COLO829 (cell line): ENCODE measurements at regions not wholly inside any gene's neighbourhood (a gene's known extent, or its start where the extent isn't known, plus 50 kb on each side); places are given as distances from the start of the nearest gene placed in this dataset.

Experiments
- DNase-seq: peaks from one replicate; pipeline ENCODE4 v3.0.0; 2012; ENCODE audit warnings: low spot score

GRCh38 chr1:234989019-234989418 is 139.6 kb downstream of the TOMM20 start:
- no peak for DNase-seq

GRCh38 chr1:234988536-234988935 is 140.1 kb downstream of the TOMM20 start:
- no peak for DNase-seq

DNA sequence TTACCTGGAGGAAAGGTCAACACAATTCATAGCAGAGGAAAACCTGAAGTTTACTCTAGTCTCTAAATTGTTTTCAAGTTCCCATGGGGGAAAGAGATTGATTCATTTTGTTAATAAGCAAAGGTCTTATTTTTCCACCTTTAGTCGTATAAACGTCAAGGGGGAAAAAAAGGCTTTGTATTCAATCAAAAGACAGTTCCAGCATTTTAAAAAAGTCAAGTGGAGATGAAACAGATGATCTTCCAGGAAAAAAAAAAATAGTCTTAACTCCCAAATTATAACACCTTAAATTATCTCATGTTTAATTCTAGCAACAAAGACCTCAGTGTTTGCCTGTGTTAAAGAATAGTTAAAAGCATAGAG is 140.5 kb downstream of the TOMM20 start:
- DNase-seq, result no peak

GRCh38 chr1:234987415-234988154 is 141.1 kb downstream of the TOMM20 start:
- peak; percentile 58 for DNase-seq

DNA sequence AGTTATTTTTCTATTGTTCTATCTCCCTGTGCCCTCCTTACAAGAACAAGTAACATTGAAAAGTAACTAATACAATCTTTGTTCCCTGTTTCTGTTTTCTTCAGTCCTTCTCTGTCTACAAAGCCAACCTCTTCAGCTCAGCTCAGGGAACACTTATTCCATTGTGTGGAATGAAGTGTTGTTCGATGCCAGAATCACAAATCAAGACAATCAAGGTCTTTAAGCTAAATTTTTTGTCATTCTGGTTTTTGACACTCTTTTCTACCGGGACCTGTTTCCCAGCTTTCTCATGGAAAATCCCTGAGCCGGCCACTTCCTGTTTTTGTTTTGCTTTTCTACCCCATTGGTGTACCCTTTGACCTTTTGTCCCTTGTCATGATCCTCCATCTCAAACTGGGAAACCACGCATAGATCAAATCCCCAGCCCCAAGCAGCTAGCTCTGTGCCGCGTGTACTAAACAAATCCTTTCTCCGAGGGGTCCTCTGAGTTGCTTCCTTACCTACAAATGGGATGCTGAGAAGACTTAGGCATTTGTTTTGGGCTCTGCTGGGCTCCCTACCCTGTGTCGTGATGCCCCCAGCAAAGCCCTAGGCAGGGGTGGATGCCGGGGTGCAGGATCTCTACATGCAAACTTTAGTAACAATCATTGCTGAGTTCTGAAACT is 141.8 kb downstream of the TOMM20 start:
- peak; percentile 53 for DNase-seq

DNA sequence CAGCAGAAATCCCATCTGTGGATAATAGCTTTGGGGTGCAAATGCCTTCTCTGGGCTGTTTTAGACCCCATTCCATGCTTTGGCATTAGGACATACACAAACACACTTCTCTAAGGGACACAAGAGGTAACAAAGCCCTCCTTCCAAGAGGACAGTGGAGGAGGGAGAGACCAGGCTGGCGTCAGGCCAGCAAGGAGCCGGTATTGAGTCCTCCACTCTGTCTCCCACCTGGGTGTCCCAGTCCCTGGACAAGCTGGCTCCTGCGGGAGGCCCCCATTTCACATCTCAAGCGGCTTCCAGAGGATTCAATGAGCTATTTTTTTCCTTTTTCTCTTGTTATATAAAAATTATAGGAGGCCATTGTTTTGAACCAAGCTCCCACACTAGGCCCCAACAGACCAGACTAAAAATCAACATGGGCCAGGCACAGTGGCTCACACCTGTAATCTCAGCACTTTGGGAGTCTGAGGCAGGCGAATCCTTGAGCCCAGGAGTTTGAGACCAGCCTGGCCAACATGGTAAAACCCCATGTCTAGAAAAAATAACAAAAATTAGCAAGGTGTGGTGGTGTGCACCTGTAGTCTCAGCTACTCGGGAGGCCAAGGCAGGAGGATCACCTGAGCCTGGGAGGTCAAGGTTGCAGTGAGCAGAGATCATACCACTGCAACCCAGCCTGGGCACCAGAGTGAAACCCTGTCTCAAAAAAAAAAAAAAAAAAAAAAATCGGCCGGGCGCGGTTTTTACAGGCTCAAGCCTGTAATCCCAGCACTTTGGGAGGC is 142.9 kb downstream of the TOMM20 start:
- no peak for DNase-seq

GRCh38 chr1:234985007-234985370 is 143.6 kb downstream of the TOMM20 start:
- DNase-seq, result no peak

GRCh38 chr1:234983564-234984238 is 144.9 kb downstream of the TOMM20 start:
- DNase-seq, result no peak

GRCh38 chr1:234981758-234982157 is 146.9 kb downstream of the TOMM20 start:
- DNase-seq, result no peak

GRCh38 chr1:234980645-234981396 is 147.8 kb downstream of the TOMM20 start:
- peak; percentile 59 for DNase-seq

- no peak for DNase-seq
Measured at GRCh38 chr1:234980291-234980644, 148.4 kb downstream of the TOMM20 start.

GRCh38 chr1:234979296-234980279 is 149.0 kb downstream of the TOMM20 start:
- no peak for DNase-seq

GRCh38 chr1:234978397-234979295 is 150.0 kb downstream of the TOMM20 start:
- peak; percentile 60 for DNase-seq

DNA sequence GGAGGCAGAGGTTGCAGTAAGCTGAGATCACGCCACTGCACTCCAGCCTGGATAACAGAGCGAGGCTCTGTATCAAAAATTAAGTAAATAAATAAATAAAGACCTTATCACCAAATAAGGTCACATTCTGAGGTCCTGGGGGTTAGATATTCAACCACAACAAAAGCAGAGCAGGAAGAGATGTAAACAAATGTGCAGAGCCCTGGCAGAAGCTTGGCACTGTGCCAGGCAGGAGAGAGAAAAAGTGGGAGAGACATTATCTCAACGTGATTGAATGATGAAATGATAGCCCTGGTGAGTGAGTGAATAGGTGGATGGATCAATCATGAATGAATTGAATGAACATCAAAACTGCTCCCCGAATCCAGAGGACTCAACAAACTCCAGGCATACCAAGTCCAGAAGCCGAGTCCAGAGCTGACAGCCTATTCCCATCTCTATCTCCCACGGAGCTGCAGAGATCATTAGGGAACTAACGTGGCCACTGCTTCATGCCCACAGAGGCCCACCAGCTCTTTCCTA is 150.7 kb downstream of the TOMM20 start:
- no peak for DNase-seq

DNA sequence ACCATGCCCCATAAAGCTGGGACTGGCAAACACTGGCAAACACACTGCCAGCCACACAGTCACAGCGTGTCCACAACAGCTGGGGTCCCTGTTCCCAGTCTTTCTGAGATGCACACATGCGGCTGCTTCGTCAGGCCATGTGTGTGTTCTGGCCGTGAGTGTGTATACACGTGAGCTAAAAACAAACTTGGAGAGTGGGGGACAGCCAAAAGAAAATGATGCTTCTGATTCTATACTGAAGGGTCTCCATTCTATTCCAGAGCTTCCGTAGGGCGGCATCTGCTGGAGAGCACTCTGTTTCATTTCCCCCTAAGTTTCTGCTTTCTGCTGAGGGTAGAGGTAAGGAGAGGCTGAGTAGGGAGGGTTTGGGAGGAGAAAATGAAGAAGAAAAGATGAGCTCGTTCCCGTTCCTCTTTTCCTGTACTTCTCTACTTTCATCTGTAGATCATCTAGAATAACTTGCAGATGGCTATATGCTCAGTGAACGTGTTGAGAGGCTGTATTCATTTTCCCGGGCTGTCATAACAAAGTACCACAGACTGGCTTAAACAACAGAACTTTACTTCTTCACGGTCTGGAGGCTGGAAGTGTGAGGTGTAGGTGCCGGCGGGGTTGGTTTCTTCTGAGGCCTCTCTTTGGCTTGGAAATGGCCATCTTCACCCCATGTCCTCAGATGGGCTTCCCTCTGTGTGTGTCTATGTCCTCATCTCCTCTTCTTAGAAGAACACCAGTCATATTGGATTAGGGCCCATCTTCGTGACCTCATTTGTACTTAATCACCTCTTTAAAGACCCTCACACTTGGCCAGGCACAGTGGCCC is 151.6 kb downstream of the TOMM20 start:
- DNase-seq, result no peak

GRCh38 chr1:234975941-234976860 is 152.4 kb downstream of the TOMM20 start:
- DNase-seq, result no peak
